Activated CD8-positive, alpha-beta memory T cell treated with anti-CD3 and anti-CD28 coated beads, Interleukin-2, amount 10 ng/mL, durations not matched to agents 7 days and 5 days (primary cell): ENCODE measurements at regions not wholly inside any gene's neighbourhood (a gene's known extent, or its start where the extent isn't known, plus 50 kb on each side); places are given as distances from the start of the nearest gene placed in this dataset. TPM values are rescaled to one million over a fixed set of nuclear protein-coding genes. Genes with fewer than 3 reads are reported as not detected.

ENCODE experiments used
- ATAC-seq: fragments of 150-1000 bp; cut with Tn5 transposase; one replicate; pipeline ENCODE4 v1.10.0; 2021; ENCODE audit warnings: moderate library complexity
- CTCF ChIA-PET: fragments of 350-600 bp; sonication (Branson Sonifier 250); formaldehyde crosslinking; loops from one replicate; lab custom pipeline; 2021; ENCODE audit warnings: antibody characterized with exemption; lab: Charles Lee
- DNase-seq: peaks from one replicate; pipeline ENCODE4 v3.0.0-alpha.2; 2020
- H3K27ac Mint-ChIP-seq: one replicate; pipeline ENCODE4 v1.8.0; 2021; ENCODE audit warnings: mild to moderate bottlenecking, mixed read lengths
- H3K27me3 Mint-ChIP-seq: one replicate; pipeline ENCODE4 v1.8.0; 2021; ENCODE audit warnings: mixed read lengths
- H3K36me3 Mint-ChIP-seq: one replicate; pipeline ENCODE4 v1.8.0; 2021; ENCODE audit warnings: mild to moderate bottlenecking, mixed read lengths
- H3K4me1 Mint-ChIP-seq: one replicate; pipeline ENCODE4 v1.8.0; 2021; ENCODE audit warnings: mixed read lengths
- H3K4me3 Mint-ChIP-seq: one replicate; pipeline ENCODE4 v1.8.0; 2021; ENCODE audit warnings: mild to moderate bottlenecking, moderate library complexity, mixed read lengths
- H3K9me3 Mint-ChIP-seq: one replicate; pipeline ENCODE4 v1.8.0; 2022; ENCODE audit warnings: low read depth, mixed read lengths
- microRNA-seq: library from miRNA; unstranded; fragments of <30 nt; microRNA quantifications from one replicate; pipeline ENCODE4 v1.2.0, GENCODE V29; 2022

GRCh38 chr2:33672896-33673295, 73.8 kb upstream of the FAM98A start:
- Mint-ChIP-seq H3K9me3 (no peaks in the 10 kb centered on the region), H3K4me3 (no peak overlapping the region), H3K27ac (no peak overlapping the region), H3K4me1 (no peaks in the 10 kb centered on the region), H3K27me3 (no peaks in the 10 kb centered on the region), H3K36me3 (no peaks in the 10 kb centered on the region)
- no peak for ATAC-seq
- no peak for DNase-seq
- CTCF ChIA-PET: no interaction called here

- Mint-ChIP-seq H3K27ac (no peak overlapping the region), H3K27me3 (no peaks in the 10 kb centered on the region), H3K4me1 (no peaks in the 10 kb centered on the region), H3K4me3 (no peak overlapping the region), H3K9me3 (no peaks in the 10 kb centered on the region), H3K36me3 (no peaks in the 10 kb centered on the region)
- CTCF ChIA-PET: no interaction called here
- DNase-seq: no peak
- ATAC-seq: no peak
Measured at GRCh38 chr2:33672389-33672788, 73.3 kb upstream of the FAM98A start.

- no peaks in the 10 kb centered on the region for H3K4me1 Mint-ChIP-seq
- no peak overlapping the region for H3K27ac Mint-ChIP-seq
- no peaks in the 10 kb centered on the region for H3K9me3 Mint-ChIP-seq
- CTCF ChIA-PET: no interaction called here
- no peak for DNase-seq
- ATAC-seq: no peak
- H3K27me3 Mint-ChIP-seq: no peaks in the 10 kb centered on the region
- H3K36me3 Mint-ChIP-seq: no peaks in the 10 kb centered on the region
- H3K4me3 Mint-ChIP-seq: no peak overlapping the region
Measured at GRCh38 chr2:33671198-33671597, 72.1 kb upstream of the FAM98A start.

GRCh38 chr2:33670392-33670937, 71.4 kb upstream of the FAM98A start:
- no peaks in the 10 kb centered on the region for H3K27me3 Mint-ChIP-seq
- H3K9me3 Mint-ChIP-seq: peaks cover 2% of the 10 kb centered on the region
- CTCF ChIA-PET: no interaction called here
- H3K4me3 Mint-ChIP-seq: no peak overlapping the region
- H3K27ac Mint-ChIP-seq: no peak overlapping the region
- DNase-seq: no peak
- H3K4me1 Mint-ChIP-seq: no peaks in the 10 kb centered on the region
- no peaks in the 10 kb centered on the region for H3K36me3 Mint-ChIP-seq
- no peak for ATAC-seq

- Mint-ChIP-seq H3K9me3 (peaks cover 2% of the 10 kb centered on the region), H3K4me1 (no peaks in the 10 kb centered on the region), H3K36me3 (no peaks in the 10 kb centered on the region), H3K27me3 (no peaks in the 10 kb centered on the region), H3K4me3 (no peak overlapping the region), H3K27ac (no peak overlapping the region)
- DNase-seq: no peak
- ATAC-seq: no peak
- CTCF ChIA-PET: no interaction called here
Measured at GRCh38 chr2:33666879-33667278, 67.8 kb upstream of the FAM98A start.

- H3K36me3 Mint-ChIP-seq: no peaks in the 10 kb centered on the region
- no peak for DNase-seq
- H3K4me1 Mint-ChIP-seq: no peaks in the 10 kb centered on the region
- H3K27me3 Mint-ChIP-seq: no peaks in the 10 kb centered on the region
- H3K9me3 Mint-ChIP-seq: peaks cover 2% of the 10 kb centered on the region
- CTCF ChIA-PET: no interaction called here
- no peak overlapping the region for H3K27ac Mint-ChIP-seq
- no peak overlapping the region for H3K4me3 Mint-ChIP-seq
- no peak for ATAC-seq
Measured at GRCh38 chr2:33665039-33665438, 65.9 kb upstream of the FAM98A start.

GRCh38 chr2:33660416-33661123, 61.5 kb upstream of the FAM98A start:
- no peak for ATAC-seq
- Mint-ChIP-seq H3K27ac (no peak overlapping the region), H3K4me3 (no peak overlapping the region), H3K27me3 (no peaks in the 10 kb centered on the region), H3K9me3 (peaks cover 5% of the 10 kb centered on the region), H3K36me3 (no peaks in the 10 kb centered on the region), H3K4me1 (no peaks in the 10 kb centered on the region)
- CTCF ChIA-PET: no interaction called here
- no peak for DNase-seq

- H3K27ac Mint-ChIP-seq: no peak overlapping the region
- CTCF ChIA-PET: no interaction called here
- DNase-seq (no peak), ATAC-seq (no peak)
- peaks cover 5% of the 10 kb centered on the region for H3K9me3 Mint-ChIP-seq
- H3K36me3 Mint-ChIP-seq: no peaks in the 10 kb centered on the region
- no peak overlapping the region for H3K4me3 Mint-ChIP-seq
- no peaks in the 10 kb centered on the region for H3K27me3 Mint-ChIP-seq
- no peaks in the 10 kb centered on the region for H3K4me1 Mint-ChIP-seq
Measured at GRCh38 chr2:33655626-33656320, 56.7 kb upstream of the FAM98A start.

GRCh38 chr2:33652830-33653229, 53.7 kb upstream of the FAM98A start:
- Mint-ChIP-seq H3K36me3 (no peaks in the 10 kb centered on the region), H3K27ac (no peak overlapping the region), H3K4me3 (no peak overlapping the region), H3K9me3 (peaks cover 5% of the 10 kb centered on the region), H3K4me1 (no peaks in the 10 kb centered on the region), H3K27me3 (no peaks in the 10 kb centered on the region)
- CTCF ChIA-PET: no interaction called here
- ATAC-seq (no peak), DNase-seq (no peak)

- ATAC-seq: no peak
- DNase-seq: no peak
- Mint-ChIP-seq H3K27ac (no peak overlapping the region), H3K27me3 (no peaks in the 10 kb centered on the region), H3K36me3 (no peaks in the 10 kb centered on the region), H3K9me3 (no peaks in the 10 kb centered on the region), H3K4me1 (no peaks in the 10 kb centered on the region), H3K4me3 (no peak overlapping the region)
- CTCF ChIA-PET: no interaction called here
Measured at GRCh38 chr2:33650171-33650570, 51.1 kb upstream of the FAM98A start.

Small RNA genes lying in the stretch of these regions (microRNA-seq; reads per million reads assigned to microRNA genes)
- gene MIR548AD: not detected
